SK-N-SH (cell line): ENCODE measurements at regions not wholly inside any gene's neighbourhood (a gene's known extent, or its start where the extent isn't known, plus 50 kb on each side); places are given as distances from the start of the nearest gene placed in this dataset.
A peak's percentile ranks its signal among the peaks of the same experiment; 100 is the strongest.

Experiments
- CTCF ChIA-PET: fragments of 300-600, 350-600 bp; formaldehyde crosslinking; extraction: SDS; loops from one replicate; lab custom pipeline; 2021; lab: Yijun Ruan, JAX
- POLR2A ChIA-PET: fragments of 350-600 bp; sonication (Branson Sonifier 250); formaldehyde crosslinking; extraction: SDS; loops from one replicate; lab custom pipeline; 2020; ENCODE audit warnings: antibody characterized with exemption, inconsistent platforms; lab: Yijun Ruan, JAX
- DNase-seq: peaks from one replicate; pipeline ENCODE4 v3.0.0; 2012
- H2AFZ ChIP-seq: fragments of 200-600 bp; sonication (generic); 2 replicates; pipeline ENCODE4 v1.8.1; 2016; ENCODE audit warnings: antibody characterized with exemption, mild to moderate bottlenecking, low read depth
- H3F3A ChIP-seq: fragments of 200-600 bp; sonication (generic); replicated peaks from 2 replicates; pipeline ENCODE3; 2016; ENCODE audit warnings: antibody characterized with exemption, mild to moderate bottlenecking; ENCODE audit not compliant: insufficient read depth
- H3K27ac ChIP-seq, 2 experiments: fragments of 200-500 bp in 1 of 2; fragments of 200-600 bp in 1 of 2; sonication (Bioruptor generic) in 1 of 2; sonication (generic), shearing (Covaris generic) in 1 of 2; 2 replicates each; pipeline versions ENCODE4 v1.5.1 to v1.6.1; 2014 to 2016; ENCODE audit warnings: low read depth in 2 of 2, inconsistent platforms in 1 of 2, low read length in 1 of 2, mild to moderate bottlenecking in 1 of 2, mixed read lengths in 1 of 2
- H3K27me3 ChIP-seq: fragments of 200-600 bp; sonication (generic), shearing (Covaris generic); 2 replicates; pipeline ENCODE4 v1.6.1; 2016; ENCODE audit warnings: mixed run types; ENCODE audit not compliant: insufficient read depth
- H3K36me3 ChIP-seq, 2 experiments: fragments of 200-500 bp in 1 of 2; fragments of 200-600 bp in 1 of 2; sonication (Bioruptor generic) in 1 of 2; sonication (generic) in 1 of 2; replicated peaks in 1 of 2; 2 replicates each; pipeline versions ENCODE3 to v1.5.1; 2014 to 2016; ENCODE audit warnings: low read length in 1 of 2, mild to moderate bottlenecking in 1 of 2; ENCODE audit not compliant: insufficient read depth in 2 of 2, control insufficient read depth in 1 of 2
- H3K4me1 ChIP-seq, 2 experiments: fragments of 200-500 bp in 1 of 2; fragments of 200-600 bp in 1 of 2; sonication (Bioruptor generic) in 1 of 2; sonication (generic), shearing (Covaris generic) in 1 of 2; 2 replicates each; pipeline versions ENCODE4 v1.5.1 to v1.6.1; 2014 to 2016; ENCODE audit warnings: low read depth in 1 of 2, low read length in 1 of 2, mixed run types in 1 of 2; ENCODE audit not compliant: insufficient read depth in 2 of 2, control insufficient read depth in 1 of 2
- H3K4me2 ChIP-seq: fragments of 200-600 bp; sonication (generic), shearing (Covaris generic); 2 replicates; pipeline ENCODE4 v1.6.1; 2017; ENCODE audit warnings: mixed run types
- H3K4me3 ChIP-seq, 2 experiments: fragments of 200-500 bp in 1 of 2; fragments of 200-600 bp in 1 of 2; sonication (Bioruptor generic) in 1 of 2; sonication (generic), shearing (Covaris generic) in 1 of 2; 2 replicates each; pipeline versions ENCODE4 v1.5.1 to v1.8.1; 2014 to 2016; ENCODE audit warnings: low read depth in 2 of 2, inconsistent platforms in 1 of 2, low read length in 1 of 2, mild to moderate bottlenecking in 1 of 2, mixed read lengths in 1 of 2, moderate library complexity in 1 of 2
- H3K79me2 ChIP-seq: fragments of 200-600 bp; sonication (generic); 2 replicates; pipeline ENCODE4 v1.8.1; 2017; ENCODE audit warnings: mild to moderate bottlenecking; ENCODE audit not compliant: insufficient read depth
- H3K9ac ChIP-seq: fragments of 200-600 bp; sonication (generic); 2 replicates; pipeline ENCODE4 v1.6.1; 2017; ENCODE audit warnings: mixed run types
- H3K9me2 ChIP-seq: fragments of 200-600 bp; sonication (generic); 2 replicates; pipeline ENCODE4 v1.6.1; 2017; ENCODE audit warnings: mixed run types
- H3K9me3 ChIP-seq: fragments of 200-600 bp; sonication (generic); 2 replicates; pipeline ENCODE4 v1.6.1; 2017; ENCODE audit warnings: mixed run types, mild to moderate bottlenecking, moderate library complexity
- H4K20me1 ChIP-seq: fragments of 200-600 bp; sonication (generic); 2 replicates; pipeline ENCODE4 v1.6.1; 2017; ENCODE audit warnings: mild to moderate bottlenecking, mixed run types; ENCODE audit not compliant: insufficient read depth
- ELF1 ChIP-seq: IDR thresholded peaks from 2 replicates; pipeline ENCODE4 v1.4.0; 2012
- EP300 ChIP-seq, 2 experiments: IDR thresholded peaks; 2 replicates each; pipeline versions ENCODE4 v1.4.0 to v1.6.1; 2012; ENCODE audit warnings: borderline replicate concordance in 1 of 2, low read depth in 1 of 2, low read length in 1 of 2
- FOSL2 ChIP-seq: IDR thresholded peaks from 2 replicates; pipeline ENCODE4 v1.4.0; 2012; ENCODE audit warnings: low read depth, mild to moderate bottlenecking, moderate library complexity, borderline replicate concordance
- FOXM1 ChIP-seq: IDR thresholded peaks from 2 replicates; pipeline ENCODE4 v1.4.0; 2012; ENCODE audit warnings: low read depth, mild to moderate bottlenecking
- MXI1 ChIP-seq: IDR thresholded peaks from 2 replicates; pipeline ENCODE4 v1.6.1; 2012; ENCODE audit warnings: mild to moderate bottlenecking, low read depth, low read length, improper control_type of control experiment
- PBX3 ChIP-seq: IDR thresholded peaks from 2 replicates; pipeline ENCODE4; 2012
- RCOR1 ChIP-seq: fragments of 150-350 bp; IDR thresholded peaks from 2 replicates; pipeline ENCODE4 v1.6.1; 2017; ENCODE audit warnings: antibody characterized with exemption, low read length
- RFX5 ChIP-seq: IDR thresholded peaks from 2 replicates; pipeline ENCODE4 v1.6.1; 2012; ENCODE audit warnings: mild to moderate bottlenecking, improper control_type of control experiment, low read length
- RXRA ChIP-seq: IDR thresholded peaks from 2 replicates; pipeline ENCODE4 v1.4.0; 2012; ENCODE audit warnings: low read depth, mild to moderate bottlenecking, borderline replicate concordance
- TAF1 ChIP-seq: IDR thresholded peaks from 2 replicates; pipeline ENCODE4 v1.6.1; 2012; ENCODE audit warnings: low read depth, mild to moderate bottlenecking, low read length, moderate library complexity, borderline replicate concordance
- TCF12 ChIP-seq: IDR thresholded peaks from 2 replicates; pipeline ENCODE4 v1.4.0; 2012
- TEAD4 ChIP-seq: IDR thresholded peaks from 2 replicates; pipeline ENCODE4 v1.4.0; 2012; ENCODE audit warnings: mild to moderate bottlenecking, borderline replicate concordance; ENCODE audit not compliant: insufficient read depth
- USF1 ChIP-seq: IDR thresholded peaks from 2 replicates; pipeline ENCODE4 v1.4.0; 2012; ENCODE audit warnings: low read depth, borderline replicate concordance
- WGBS: methylation state at CpG from one replicate; pipeline ENCODE4 v1.1.6; 2017; ENCODE audit warnings: low lambda C conversion rate; 5-methylcytosine and 5-hydroxymethylcytosine counted together

DNA sequence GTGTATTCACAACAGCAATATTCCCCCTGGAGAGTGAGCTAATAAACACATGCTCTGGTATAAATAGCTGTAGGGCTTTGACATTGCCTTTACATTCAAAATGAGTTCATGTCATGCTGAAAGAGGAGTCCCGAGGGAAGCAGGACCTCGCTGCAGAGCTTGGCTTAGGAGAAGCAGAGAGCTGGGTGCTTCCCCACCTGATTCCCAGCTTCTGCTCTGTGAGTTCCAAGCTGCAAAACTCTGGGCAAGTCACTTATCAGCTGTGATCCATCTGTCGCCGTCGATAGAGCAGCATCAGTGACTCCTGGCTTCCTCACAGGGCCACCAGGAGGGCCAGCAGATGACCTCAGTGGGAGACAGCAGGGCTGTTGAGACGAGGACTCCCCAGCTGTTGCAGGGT lies 241.8 kb downstream of the ANKRD60 start:
- WGBS = 79% methylated on average over 6 of the region's 6 CpGs
- peaks cover 7% of the 10 kb centered on the region for H3F3A ChIP-seq
- H3K9ac ChIP-seq = no peak overlapping the region
- H3K36me3 ChIP-seq = no peaks in the 10 kb centered on the region
- no peak overlapping the region for H3K4me2 ChIP-seq
- H4K20me1 ChIP-seq = no peaks in the 10 kb centered on the region
- no peaks in the 10 kb centered on the region for H3K79me2 ChIP-seq
- CTCF ChIA-PET = interaction anchor here (0.6 to 1.6 kb wide), 4 partner anchors 20 to 332 kb away, joined by 3 to 5 read pairs (median 4); no protein-coding TSS in a partner anchor
- H3K4me3 ChIP-seq = no peak overlapping the region
- H3K4me1 ChIP-seq = peaks cover under 1 to 37% of the 10 kb centered on the region in 2 experiments; a peak in 3 of 4 replicates
- no peaks in the 10 kb centered on the region for H3K9me3 ChIP-seq
- no peak for DNase-seq
- POLR2A ChIA-PET = interaction anchor here (0.5 to 0.9 kb wide), 2 partner anchors 53 to 332 kb away, joined by 3 read pairs; no protein-coding TSS in a partner anchor
- peak overlapping the region in 1 of 2 experiments; percentile 62; a peak in 2 of 4 replicates for H3K27ac ChIP-seq
- no peaks in the 10 kb centered on the region for H3K27me3 ChIP-seq
- no peak overlapping the region for H2AFZ ChIP-seq
- H3K9me2 ChIP-seq = no peaks in the 10 kb centered on the region
- no peak for TF ChIP-seq TCF12
- TF ChIP-seq EP300 (IDR thresholded peaks at IDR 0.05; ENCODE audit: borderline replicate concordance in 1 of 2, low read depth in 1 of 2, low read length in 1 of 2) = no peak
- no peak for TF ChIP-seq TEAD4
- TF ChIP-seq RCOR1 = no peak
- TF ChIP-seq FOXM1 = no peak
- no peak for TF ChIP-seq RXRA
- TF ChIP-seq, all 33 proteins: peak for 0

DNA sequence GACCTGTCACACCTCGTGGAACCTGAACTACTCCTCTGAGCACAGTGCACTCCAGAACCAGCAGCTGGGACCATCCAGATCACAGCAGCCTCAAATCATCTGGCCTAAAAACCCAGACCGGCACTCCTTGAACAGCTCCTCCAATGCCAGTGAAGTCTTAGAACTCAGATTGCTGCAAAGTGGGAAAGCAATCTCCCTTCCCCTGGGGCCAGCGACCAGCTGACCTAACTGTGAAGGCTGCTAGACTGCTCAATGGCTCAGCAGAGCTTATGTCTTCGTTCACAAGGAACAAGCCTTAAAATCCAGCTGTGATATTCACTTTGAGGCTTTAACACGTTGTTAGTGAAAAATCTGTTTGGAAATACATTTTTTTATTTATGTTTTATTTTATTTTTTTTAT lies 243.2 kb downstream of the ANKRD60 start:
- CTCF ChIA-PET = interaction anchor here (0.8 to 1.2 kb wide), 2 partner anchors 28 to 330 kb away, joined by 3 read pairs; no protein-coding TSS in a partner anchor
- no peak overlapping the region for H3K4me3 ChIP-seq
- WGBS = 72% methylated on average over 5 of the region's 5 CpGs
- no peaks in the 10 kb centered on the region for H3K36me3 ChIP-seq
- H3K79me2 ChIP-seq = no peaks in the 10 kb centered on the region
- TF ChIP-seq PBX3 = no peak
- no peak for TF ChIP-seq FOSL2
- TF ChIP-seq USF1 = no peak
- TF ChIP-seq ELF1 = no peak
- TF ChIP-seq MXI1 = no peak
- TF ChIP-seq RFX5 = no peak
- TF ChIP-seq EP300 (IDR thresholded peaks at IDR 0.05; ENCODE audit: borderline replicate concordance in 1 of 2, low read depth in 1 of 2, low read length in 1 of 2) = no peak
- no peak for TF ChIP-seq TAF1
- TF ChIP-seq, all 33 proteins: peak for 0
- no peak overlapping the region for H3K9ac ChIP-seq
- H3K9me3 ChIP-seq = no peaks in the 10 kb centered on the region
- DNase-seq = no peak
- H4K20me1 ChIP-seq = no peaks in the 10 kb centered on the region
- H3K9me2 ChIP-seq = no peaks in the 10 kb centered on the region
- H3F3A ChIP-seq = no peaks in the 10 kb centered on the region
- H3K27ac ChIP-seq = no peak overlapping the region
- H2AFZ ChIP-seq = no peak overlapping the region
- H3K27me3 ChIP-seq = no peaks in the 10 kb centered on the region
- no peak overlapping the region for H3K4me2 ChIP-seq
- POLR2A ChIA-PET = no interaction called here
- peaks cover 0 to 33% of the 10 kb centered on the region in 2 experiments; a peak in 2 of 4 replicates for H3K4me1 ChIP-seq
